GM03348 (cell line): ENCODE measurements at regions not wholly inside any gene's neighbourhood (a gene's known extent, or its start where the extent isn't known, plus 50 kb on each side); places are given as distances from the start of the nearest gene placed in this dataset.

Source experiments
- DNase-seq: peaks from one replicate; pipeline ENCODE4 v3.0.0; 2012; ENCODE audit warnings: low spot score

GRCh38 chr4:11529625-11530201 lies 101.0 kb upstream of the HS3ST1 start:
- no peak for DNase-seq

- DNase-seq = no peak
Observed at GRCh38 chr4:11525085-11525484, 96.4 kb upstream of the HS3ST1 start.

- DNase-seq = no peak
Observed at GRCh38 chr4:11518754-11519153, 90.1 kb upstream of the HS3ST1 start.

GRCh38 chr4:11514779-11515419 lies 86.2 kb upstream of the HS3ST1 start:
- DNase-seq = no peak

- no peak for DNase-seq
Observed at GRCh38 chr4:11514003-11514402, 85.3 kb upstream of the HS3ST1 start.

- no peak for DNase-seq
Observed at GRCh38 chr4:11512871-11513270, 84.2 kb upstream of the HS3ST1 start.

GRCh38 chr4:11511321-11511720 lies 82.6 kb upstream of the HS3ST1 start:
- no peak for DNase-seq

GRCh38 chr4:11507920-11508319 lies 79.2 kb upstream of the HS3ST1 start:
- DNase-seq = no peak

- DNase-seq = no peak
Observed at GRCh38 chr4:11506194-11506593, 77.5 kb upstream of the HS3ST1 start.

GRCh38 chr4:11505221-11505971 lies 76.7 kb upstream of the HS3ST1 start:
- DNase-seq = no peak

- DNase-seq = no peak
Observed at GRCh38 chr4:11503166-11503565, 74.5 kb upstream of the HS3ST1 start.

- DNase-seq = no peak
Observed at GRCh38 chr4:11497972-11498371, 69.3 kb upstream of the HS3ST1 start.

GRCh38 chr4:11497212-11497806 lies 68.6 kb upstream of the HS3ST1 start:
- no peak for DNase-seq

GRCh38 chr4:11496351-11496829 lies 67.7 kb upstream of the HS3ST1 start:
- DNase-seq = no peak

- no peak for DNase-seq
Observed at GRCh38 chr4:11495818-11496217, 67.1 kb upstream of the HS3ST1 start.

GRCh38 chr4:11495291-11495690 lies 66.6 kb upstream of the HS3ST1 start:
- no peak for DNase-seq

- DNase-seq = no peak
Observed at GRCh38 chr4:11494232-11494631, 65.5 kb upstream of the HS3ST1 start.

- DNase-seq = no peak
Observed at GRCh38 chr4:11489453-11490083, 60.9 kb upstream of the HS3ST1 start.

- no peak for DNase-seq
Observed at GRCh38 chr4:11488657-11489452, 60.2 kb upstream of the HS3ST1 start.

- DNase-seq = no peak
Observed at GRCh38 chr4:11487868-11488544, 59.3 kb upstream of the HS3ST1 start.

GRCh38 chr4:11487139-11487538 lies 58.4 kb upstream of the HS3ST1 start:
- DNase-seq = no peak
